AG04450 (cell line): ENCODE measurements at regions not wholly inside any gene's neighbourhood (a gene's known extent, or its start where the extent isn't known, plus 50 kb on each side); places are given as distances from the start of the nearest gene placed in this dataset.

Experiments
- CTCF ChIA-PET: fragments of 300-600, 350-600 bp; formaldehyde crosslinking; extraction: SDS; loops from one replicate; lab custom pipeline; 2022; ENCODE audit warnings: antibody characterized with exemption, inconsistent platforms; lab: Charles Lee
- POLR2A ChIA-PET: fragments of 350-600 bp; formaldehyde crosslinking; extraction: SDS; loops from one replicate; lab custom pipeline; 2021; ENCODE audit warnings: antibody characterized with exemption, inconsistent platforms; lab: Yijun Ruan, JAX
- DNase-seq: peaks from one replicate; pipeline ENCODE4 v3.0.0-alpha.2; 2011; ENCODE audit warnings: low read depth, low spot score
- H3K27ac ChIP-seq: one replicate; pipeline ENCODE4 v1.5.1; 2012; ENCODE audit warnings: low read depth, low read length, control low read depth
- H3K27me3 ChIP-seq: one replicate; pipeline ENCODE4 v1.6.0; 2012; ENCODE audit warnings: low read length; ENCODE audit not compliant: control insufficient read depth, insufficient read depth
- H3K4me3 ChIP-seq: 2 replicates; pipeline ENCODE4 v1.5.1; 2011; ENCODE audit warnings: mild to moderate bottlenecking, low read depth, low read length, control low read depth
- H3K9me3 ChIP-seq: 2 replicates; pipeline ENCODE4 v1.5.1; 2012; ENCODE audit warnings: low read length; ENCODE audit not compliant: control insufficient read depth, insufficient read depth
- CTCF ChIP-seq: IDR thresholded peaks from 2 replicates; pipeline ENCODE4 v1.5.1; 2011; ENCODE audit warnings: low read depth, low read length, control low read depth, inconsistent platforms

- CTCF ChIA-PET = no interaction called here
- Histone ChIP-seq H3K27ac (no peak overlapping the region), H3K4me3 (no peak overlapping the region), H3K27me3 (no peaks in the 10 kb centered on the region), H3K9me3 (no peaks in the 10 kb centered on the region)
- TF ChIP-seq CTCF = no peak
- POLR2A ChIA-PET = no interaction called here
- no peak for DNase-seq
Measured at GRCh38 chr6:19309661-19310060, 527.5 kb upstream of the ID4 start.

GRCh38 chr6:19311786-19312185 lies 525.4 kb upstream of the ID4 start:
- DNase-seq = no peak
- no peak for TF ChIP-seq CTCF
- CTCF ChIA-PET = no interaction called here
- no peak overlapping the region for H3K4me3 ChIP-seq
- no peaks in the 10 kb centered on the region for H3K27me3 ChIP-seq
- H3K9me3 ChIP-seq = no peaks in the 10 kb centered on the region
- no peak overlapping the region for H3K27ac ChIP-seq
- POLR2A ChIA-PET = no interaction called here

GRCh38 chr6:19312241-19312978 lies 524.8 kb upstream of the ID4 start:
- Histone ChIP-seq H3K4me3 (no peak overlapping the region), H3K27me3 (no peaks in the 10 kb centered on the region), H3K27ac (no peak overlapping the region), H3K9me3 (no peaks in the 10 kb centered on the region)
- TF ChIP-seq CTCF = no peak
- POLR2A ChIA-PET = no interaction called here
- no peak for DNase-seq
- CTCF ChIA-PET = no interaction called here

GRCh38 chr6:19317431-19317986 lies 519.7 kb upstream of the ID4 start:
- CTCF ChIA-PET = no interaction called here
- Histone ChIP-seq H3K9me3 (no peaks in the 10 kb centered on the region), H3K27me3 (no peaks in the 10 kb centered on the region), H3K27ac (no peak overlapping the region), H3K4me3 (no peak overlapping the region)
- POLR2A ChIA-PET = no interaction called here
- TF ChIP-seq CTCF = no peak
- no peak for DNase-seq

GRCh38 chr6:19319005-19319404 lies 518.2 kb upstream of the ID4 start:
- no peak overlapping the region for H3K27ac ChIP-seq
- ChIA-PET CTCF (no interaction called here), POLR2A (no interaction called here)
- DNase-seq = no peak
- H3K4me3 ChIP-seq = no peak overlapping the region
- no peaks in the 10 kb centered on the region for H3K9me3 ChIP-seq
- H3K27me3 ChIP-seq = no peaks in the 10 kb centered on the region
- no peak for TF ChIP-seq CTCF
